Cardiac muscle cell (in vitro differentiated cells and primary cell): ENCODE measurements at regions not wholly inside any gene's neighbourhood (a gene's known extent, or its start where the extent isn't known, plus 50 kb on each side); places are given as distances from the start of the nearest gene placed in this dataset.

Experiments
- DNase-seq, 2 donors: peaks; one replicate each; pipeline versions ENCODE4 v3.0.0 to v3.0.0-alpha.2; 2010 to 2017; ENCODE audit warnings: low read depth in 1 of 2, low spot score in 1 of 2
- H3K27ac ChIP-seq: fragments of 200-600 bp; sonication (generic); 2 replicates; pipeline ENCODE4 v1.5.1; 2016
- H3K27me3 ChIP-seq: fragments of 200-600 bp; sonication (generic); 2 replicates; pipeline ENCODE4 v1.6.0; 2016; ENCODE audit warnings: control low read depth
- H3K36me3 ChIP-seq: fragments of 200-600 bp; sonication (generic); 2 replicates; pipeline ENCODE4 v1.5.1; 2016; ENCODE audit warnings: control low read depth
- H3K4me1 ChIP-seq: fragments of 200-600 bp; sonication (generic); 2 replicates; pipeline ENCODE4 v1.8.1; 2017; ENCODE audit warnings: low read depth, mild to moderate bottlenecking, mixed run types
- H3K4me3 ChIP-seq: fragments of 200-600 bp; sonication (generic); 2 replicates; pipeline ENCODE4 v1.5.1; 2016; ENCODE audit warnings: mild to moderate bottlenecking
- H3K9me3 ChIP-seq: fragments of 200-600 bp; sonication (generic); 2 replicates; pipeline ENCODE4 v1.5.1; 2017; ENCODE audit warnings: low read depth, mild to moderate bottlenecking, control low read depth
- TF ChIP-seq, protein P1 (sequence below): IDR thresholded peaks from 2 replicates; pipeline ENCODE4 v1.5.1; 2012; ENCODE audit warnings: low read depth, mild to moderate bottlenecking, low read length

DNA sequence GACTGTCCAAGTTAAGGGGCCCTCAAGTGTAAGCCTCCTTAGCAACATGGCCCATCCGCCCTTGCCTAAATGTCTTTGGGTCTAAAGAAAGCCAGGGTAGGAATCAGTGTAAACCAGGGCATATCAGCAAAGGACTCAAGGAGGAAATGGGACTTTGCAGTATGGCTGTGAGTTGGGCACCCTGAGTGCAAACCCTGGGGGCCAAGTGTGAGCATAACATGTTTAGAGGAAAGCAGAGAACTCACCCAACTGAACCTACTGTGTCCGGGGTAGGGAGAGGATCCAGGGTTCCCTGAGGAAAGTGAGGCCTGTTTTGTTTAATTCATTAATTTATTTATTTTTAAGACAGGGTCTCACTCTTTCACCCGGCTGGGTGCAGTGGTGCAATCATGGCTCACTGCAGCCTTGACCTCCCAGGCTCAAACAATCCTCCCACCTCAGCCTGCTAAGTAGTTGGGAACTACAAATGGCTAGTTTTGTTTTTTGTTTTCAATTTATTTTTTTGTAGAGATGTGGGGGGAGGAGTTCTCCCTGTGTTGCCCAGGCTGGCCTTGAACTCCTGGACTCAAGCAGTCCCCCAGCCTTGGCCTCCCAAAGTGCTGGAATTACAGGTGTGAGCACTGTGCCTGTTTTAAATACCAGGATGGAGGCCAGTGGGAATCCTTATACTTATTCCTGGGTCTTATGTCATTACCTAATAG lies 51.0 kb upstream of the ACTR3 start:
- H3K4me3 ChIP-seq: no peak overlapping the region
- no peak overlapping the region for H3K27ac ChIP-seq
- TF ChIP-seq, protein P1, sequence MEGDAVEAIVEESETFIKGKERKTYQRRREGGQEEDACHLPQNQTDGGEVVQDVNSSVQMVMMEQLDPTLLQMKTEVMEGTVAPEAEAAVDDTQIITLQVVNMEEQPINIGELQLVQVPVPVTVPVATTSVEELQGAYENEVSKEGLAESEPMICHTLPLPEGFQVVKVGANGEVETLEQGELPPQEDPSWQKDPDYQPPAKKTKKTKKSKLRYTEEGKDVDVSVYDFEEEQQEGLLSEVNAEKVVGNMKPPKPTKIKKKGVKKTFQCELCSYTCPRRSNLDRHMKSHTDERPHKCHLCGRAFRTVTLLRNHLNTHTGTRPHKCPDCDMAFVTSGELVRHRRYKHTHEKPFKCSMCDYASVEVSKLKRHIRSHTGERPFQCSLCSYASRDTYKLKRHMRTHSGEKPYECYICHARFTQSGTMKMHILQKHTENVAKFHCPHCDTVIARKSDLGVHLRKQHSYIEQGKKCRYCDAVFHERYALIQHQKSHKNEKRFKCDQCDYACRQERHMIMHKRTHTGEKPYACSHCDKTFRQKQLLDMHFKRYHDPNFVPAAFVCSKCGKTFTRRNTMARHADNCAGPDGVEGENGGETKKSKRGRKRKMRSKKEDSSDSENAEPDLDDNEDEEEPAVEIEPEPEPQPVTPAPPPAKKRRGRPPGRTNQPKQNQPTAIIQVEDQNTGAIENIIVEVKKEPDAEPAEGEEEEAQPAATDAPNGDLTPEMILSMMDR: no peak
- no peak for DNase-seq
- H3K9me3 ChIP-seq: no peaks in the 10 kb centered on the region
- H3K27me3 ChIP-seq: no peaks in the 10 kb centered on the region
- no peaks in the 10 kb centered on the region for H3K4me1 ChIP-seq
- no peaks in the 10 kb centered on the region for H3K36me3 ChIP-seq

DNA sequence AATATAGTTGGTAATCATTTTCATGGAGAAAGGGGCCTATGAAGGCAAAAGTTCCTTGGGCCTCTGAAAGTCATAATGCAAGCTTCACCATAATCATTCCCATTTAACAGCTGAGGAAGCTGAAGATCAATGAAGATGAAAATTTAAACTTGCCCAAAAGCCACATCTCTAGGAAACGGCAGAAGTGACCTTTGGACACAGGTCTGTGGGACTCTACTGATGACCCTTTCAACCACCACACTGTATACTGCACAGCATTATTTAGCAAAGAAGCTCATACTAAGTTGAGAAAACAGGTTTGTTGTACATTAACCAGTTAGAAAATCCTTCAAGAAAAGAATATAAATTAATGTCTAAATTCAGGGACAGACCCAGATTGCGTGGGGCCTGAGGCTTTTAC lies 51.6 kb upstream of the ACTR3 start:
- Histone ChIP-seq H3K27ac (no peak overlapping the region), H3K36me3 (no peaks in the 10 kb centered on the region), H3K4me3 (no peak overlapping the region), H3K27me3 (no peaks in the 10 kb centered on the region), H3K9me3 (no peaks in the 10 kb centered on the region), H3K4me1 (no peaks in the 10 kb centered on the region)
- TF ChIP-seq, protein P1: no peak
- no peak for DNase-seq

DNA sequence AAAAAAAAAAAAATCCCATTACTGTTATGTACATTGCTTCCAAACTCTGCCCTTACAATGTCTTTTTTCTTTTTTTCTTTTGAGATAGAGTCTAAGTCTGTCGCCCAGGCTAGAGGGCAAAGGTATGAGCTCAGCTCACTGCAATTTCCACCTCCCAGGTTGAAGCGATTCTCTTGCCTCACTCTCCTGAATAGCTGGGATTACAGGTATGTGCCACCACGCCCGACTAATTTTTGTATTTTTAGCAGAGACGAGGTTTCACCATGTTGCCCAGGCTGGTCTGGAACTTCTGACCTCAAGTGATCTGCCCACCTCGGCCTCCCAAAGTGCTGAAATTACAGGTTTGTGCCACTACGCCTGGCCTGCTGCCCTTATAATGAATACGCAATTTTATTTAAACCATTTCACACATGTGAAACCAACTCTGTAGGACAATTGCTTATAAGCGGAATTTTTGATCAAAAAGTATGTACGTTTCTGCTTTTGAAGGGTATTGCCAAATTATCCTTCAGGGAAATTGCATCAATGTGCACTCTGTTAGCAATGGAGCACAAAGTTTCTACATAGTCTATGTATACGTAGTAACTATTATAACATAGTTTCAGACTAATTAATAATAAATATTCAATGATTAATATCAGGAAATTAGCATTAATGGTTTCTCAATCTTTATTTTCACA lies 55.7 kb upstream of the ACTR3 start:
- H3K9me3 ChIP-seq: no peaks in the 10 kb centered on the region
- no peak overlapping the region for H3K4me3 ChIP-seq
- H3K36me3 ChIP-seq: no peaks in the 10 kb centered on the region
- TF ChIP-seq, protein P1: no peak
- no peak overlapping the region for H3K27ac ChIP-seq
- no peaks in the 10 kb centered on the region for H3K4me1 ChIP-seq
- DNase-seq: no peak
- no peaks in the 10 kb centered on the region for H3K27me3 ChIP-seq

DNA sequence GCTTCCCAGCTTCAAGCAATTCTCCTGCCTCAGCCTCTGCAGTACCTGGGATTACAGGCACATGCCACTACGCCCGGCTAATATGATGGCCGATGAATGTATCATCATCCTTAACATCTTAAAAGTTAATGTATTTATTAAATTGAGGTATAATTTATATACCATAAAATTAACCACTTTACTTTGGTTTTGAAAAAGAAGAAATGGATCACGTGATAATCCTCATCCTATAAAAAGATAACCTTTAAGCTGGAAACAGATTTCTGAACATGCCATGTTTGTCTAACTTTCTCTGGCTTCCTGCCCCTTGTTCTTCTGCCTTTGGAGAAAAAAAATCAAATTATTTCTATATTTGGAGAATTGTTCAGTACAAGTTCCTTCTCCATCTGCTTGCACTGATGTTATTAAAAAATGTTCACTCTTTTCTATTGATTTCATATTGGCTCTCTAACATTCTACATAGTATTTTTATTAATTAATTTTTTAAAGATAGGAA lies 57.0 kb upstream of the ACTR3 start:
- TF ChIP-seq, protein P1: no peak
- H3K27me3 ChIP-seq: no peaks in the 10 kb centered on the region
- H3K27ac ChIP-seq: no peak overlapping the region
- no peaks in the 10 kb centered on the region for H3K36me3 ChIP-seq
- H3K9me3 ChIP-seq: no peaks in the 10 kb centered on the region
- no peak overlapping the region for H3K4me3 ChIP-seq
- no peak for DNase-seq
- no peaks in the 10 kb centered on the region for H3K4me1 ChIP-seq

DNA sequence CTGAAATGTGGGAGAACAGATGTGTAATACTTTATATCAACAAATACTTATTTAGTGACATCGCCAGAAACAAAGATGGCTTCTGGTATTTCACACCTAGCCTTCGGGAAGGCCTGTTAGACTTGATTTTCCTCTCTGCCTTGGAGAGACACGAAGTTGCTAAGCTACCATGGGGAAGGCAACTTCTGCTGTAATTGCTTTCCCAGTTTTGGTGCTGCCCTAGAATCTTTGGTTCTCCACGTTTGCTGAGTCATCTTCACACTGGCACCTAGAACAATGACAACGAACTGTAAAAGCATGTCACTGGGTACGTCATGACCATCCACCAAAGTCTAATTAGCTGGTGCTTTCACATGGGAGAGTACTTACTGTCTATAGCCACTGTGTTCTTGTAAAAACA lies 58.7 kb upstream of the ACTR3 start:
- H3K27me3 ChIP-seq: no peaks in the 10 kb centered on the region
- no peak overlapping the region for H3K4me3 ChIP-seq
- H3K27ac ChIP-seq: no peak overlapping the region
- TF ChIP-seq, protein P1: no peak
- H3K9me3 ChIP-seq: no peaks in the 10 kb centered on the region
- no peaks in the 10 kb centered on the region for H3K4me1 ChIP-seq
- no peak for DNase-seq
- H3K36me3 ChIP-seq: no peaks in the 10 kb centered on the region
